Astrocyte (in vitro differentiated cells and primary cell): ENCODE measurements at regions not wholly inside any gene's neighbourhood (a gene's known extent, or its start where the extent isn't known, plus 50 kb on each side); places are given as distances from the start of the nearest gene placed in this dataset.

Source experiments
- DNase-seq: peaks from one replicate; pipeline ENCODE4 v3.0.0-alpha.2; 2010; ENCODE audit warnings: low read depth
- FAIRE-seq: peaks from 2 replicates; lab custom pipeline; 2011; peaks lifted over from hg19 to GRCh38; lab: Jason Lieb, UNC
- H2AFZ ChIP-seq: 2 replicates; pipeline ENCODE4 v1.6.0; 2012; ENCODE audit warnings: low read depth, low read length, inconsistent platforms
- H3K27ac ChIP-seq: 2 replicates; pipeline ENCODE4 v1.5.1; 2011; ENCODE audit warnings: low read depth, low read length, inconsistent platforms
- H3K27me3 ChIP-seq: 2 replicates; pipeline ENCODE4 v1.6.0; 2011; ENCODE audit warnings: low read length, inconsistent platforms; ENCODE audit not compliant: insufficient read depth
- H3K36me3 ChIP-seq: 2 replicates; pipeline ENCODE4 v1.5.1; 2011; ENCODE audit warnings: low read length, inconsistent platforms; ENCODE audit not compliant: insufficient read depth
- H3K4me1 ChIP-seq: 2 replicates; pipeline ENCODE4 v1.5.1; 2011; ENCODE audit warnings: low read length, inconsistent platforms; ENCODE audit not compliant: insufficient read depth
- H3K4me2 ChIP-seq: 2 replicates; pipeline ENCODE4 v1.6.0; 2012; ENCODE audit warnings: low read length, inconsistent platforms
- H3K4me3 ChIP-seq: 2 replicates; pipeline ENCODE4 v1.5.1; 2011; ENCODE audit warnings: low read depth, mild to moderate bottlenecking, low read length, inconsistent platforms; ENCODE audit not compliant: insufficient read depth
- H3K79me2 ChIP-seq: 2 replicates; pipeline ENCODE4 v1.6.0; 2012; ENCODE audit warnings: mild to moderate bottlenecking, low read length, inconsistent platforms; ENCODE audit not compliant: insufficient read depth
- H3K9ac ChIP-seq: 2 replicates; pipeline ENCODE4 v1.6.0; 2012; ENCODE audit warnings: mild to moderate bottlenecking, low read length, inconsistent platforms
- H3K9me3 ChIP-seq: 2 replicates; pipeline ENCODE4 v1.5.1; 2012; ENCODE audit warnings: low read depth, mild to moderate bottlenecking, low read length, inconsistent platforms; ENCODE audit not compliant: insufficient read depth
- H4K20me1 ChIP-seq: 2 replicates; pipeline ENCODE4 v1.6.0; 2012; ENCODE audit warnings: low read length, inconsistent platforms; ENCODE audit not compliant: insufficient read depth
- H3K27ac Mint-ChIP-seq: one replicate; pipeline ENCODE4 v1.8.0; 2021; ENCODE audit warnings: mild to moderate bottlenecking, mixed read lengths; ENCODE audit not compliant: unreplicated experiment
- H3K27me3 Mint-ChIP-seq: one replicate; pipeline ENCODE4 v1.8.0; 2021; ENCODE audit warnings: low read depth, mixed read lengths; ENCODE audit not compliant: unreplicated experiment
- H3K36me3 Mint-ChIP-seq: one replicate; pipeline ENCODE4 v1.8.0; 2021; ENCODE audit warnings: low read depth, mixed read lengths; ENCODE audit not compliant: unreplicated experiment
- H3K4me1 Mint-ChIP-seq: one replicate; pipeline ENCODE4 v1.8.0; 2021; ENCODE audit warnings: low read depth, mixed read lengths; ENCODE audit not compliant: unreplicated experiment
- H3K4me3 Mint-ChIP-seq: one replicate; pipeline ENCODE4 v1.8.0; 2021; ENCODE audit warnings: mild to moderate bottlenecking, moderate library complexity, mixed read lengths; ENCODE audit not compliant: unreplicated experiment
- H3K9me3 Mint-ChIP-seq: one replicate; pipeline ENCODE4 v1.8.0; 2021; ENCODE audit warnings: mild to moderate bottlenecking, mixed read lengths; ENCODE audit not compliant: unreplicated experiment
- CTCF ChIP-seq: IDR thresholded peaks from 2 replicates; pipeline ENCODE4 v1.5.1; 2011; ENCODE audit warnings: low read depth, mild to moderate bottlenecking, inconsistent platforms, low read length, moderate library complexity; ENCODE audit not compliant: insufficient read depth
- EZH2 ChIP-seq: IDR thresholded peaks from 2 replicates; pipeline ENCODE4 v1.6.1; 2012; ENCODE audit warnings: mild to moderate bottlenecking, low read length, inconsistent platforms; ENCODE audit not compliant: insufficient read depth

DNA sequence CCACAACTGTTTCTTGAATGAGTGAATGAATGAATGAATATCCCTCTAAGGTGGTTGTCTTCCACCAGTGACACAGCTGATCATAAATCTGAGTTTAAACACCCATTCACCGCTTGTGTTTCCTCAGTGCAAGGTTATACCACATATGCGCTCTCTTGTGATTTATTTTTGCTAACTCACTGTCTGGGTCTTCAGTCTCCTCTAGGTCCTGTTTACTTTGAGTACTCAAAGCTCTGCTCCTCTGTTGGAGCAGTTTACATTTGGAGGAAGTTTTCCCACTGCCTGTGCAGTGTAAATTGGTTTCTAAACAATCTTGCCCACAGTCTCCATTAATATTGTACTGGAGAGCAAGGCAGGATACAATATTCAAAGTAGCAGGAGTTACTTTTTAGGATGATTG lies 212.6 kb upstream of the JADE1 start:
- no peaks in the 10 kb centered on the region for H3K27me3 Mint-ChIP-seq
- FAIRE-seq: no peak
- no peak overlapping the region for H3K9ac ChIP-seq
- no peaks in the 10 kb centered on the region for H4K20me1 ChIP-seq
- H3K36me3 ChIP-seq: no peaks in the 10 kb centered on the region
- no peak overlapping the region for H3K4me3 ChIP-seq
- no peak overlapping the region for H3K27ac ChIP-seq
- peaks cover 20% of the 10 kb centered on the region for H3K9me3 Mint-ChIP-seq
- H2AFZ ChIP-seq: no peak overlapping the region
- no peaks in the 10 kb centered on the region for H3K79me2 ChIP-seq
- no peak overlapping the region for H3K4me3 Mint-ChIP-seq
- no peak overlapping the region for H3K4me2 ChIP-seq
- H3K27ac Mint-ChIP-seq: no peak overlapping the region
- no peaks in the 10 kb centered on the region for H3K9me3 ChIP-seq
- H3K4me1 ChIP-seq: peaks cover 21% of the 10 kb centered on the region
- peaks cover 7% of the 10 kb centered on the region for H3K36me3 Mint-ChIP-seq
- H3K4me1 Mint-ChIP-seq: peaks cover 27% of the 10 kb centered on the region
- DNase-seq: no peak
- H3K27me3 ChIP-seq: no peaks in the 10 kb centered on the region
- TF ChIP-seq CTCF (no peak), EZH2 (no peak)

DNA sequence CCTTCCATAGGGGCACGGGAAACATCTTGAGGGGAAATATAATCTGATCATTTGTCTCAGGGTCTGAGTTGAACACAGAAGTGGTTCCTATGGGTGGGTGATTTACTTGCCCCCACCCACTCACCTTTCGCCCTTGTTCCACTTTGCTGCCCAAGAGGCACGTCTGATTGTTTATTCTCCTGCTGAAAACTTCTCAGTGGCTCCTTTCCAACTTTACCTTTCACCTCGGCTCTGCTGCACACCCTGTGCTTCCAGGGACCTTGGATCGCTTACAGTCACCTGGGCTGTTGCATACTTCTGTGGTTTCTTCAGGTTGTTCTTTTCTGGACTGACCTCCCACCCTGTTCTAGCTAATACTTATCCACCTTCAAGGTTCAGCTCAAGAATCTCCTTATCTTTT lies 213.4 kb upstream of the JADE1 start:
- H3K9ac ChIP-seq: no peak overlapping the region
- Mint-ChIP-seq H3K4me3 (no peak overlapping the region), H3K27me3 (peaks cover 2% of the 10 kb centered on the region), H3K4me1 (peaks cover 20% of the 10 kb centered on the region), H3K27ac (no peak overlapping the region), H3K9me3 (peaks cover 20% of the 10 kb centered on the region), H3K36me3 (peaks cover 7% of the 10 kb centered on the region)
- DNase-seq: no peak
- no peak overlapping the region for H3K27ac ChIP-seq
- no peak for FAIRE-seq
- peaks cover 13% of the 10 kb centered on the region for H3K4me1 ChIP-seq
- H2AFZ ChIP-seq: no peak overlapping the region
- no peak overlapping the region for H3K4me3 ChIP-seq
- H3K4me2 ChIP-seq: no peak overlapping the region
- H3K36me3 ChIP-seq: no peaks in the 10 kb centered on the region
- no peaks in the 10 kb centered on the region for H3K79me2 ChIP-seq
- H3K27me3 ChIP-seq: no peaks in the 10 kb centered on the region
- H3K9me3 ChIP-seq: no peaks in the 10 kb centered on the region
- TF ChIP-seq CTCF: no peak
- no peak for TF ChIP-seq EZH2
- H4K20me1 ChIP-seq: no peaks in the 10 kb centered on the region

- Histone ChIP-seq H3K79me2 (no peaks in the 10 kb centered on the region), H4K20me1 (no peaks in the 10 kb centered on the region), H3K27me3 (no peaks in the 10 kb centered on the region), H3K27ac (no peak overlapping the region), H3K36me3 (no peaks in the 10 kb centered on the region), H3K4me3 (no peak overlapping the region), H3K9ac (no peak overlapping the region), H2AFZ (no peak overlapping the region), H3K9me3 (no peaks in the 10 kb centered on the region), H3K4me1 (peaks cover 4% of the 10 kb centered on the region), H3K4me2 (no peak overlapping the region)
- H3K27me3 Mint-ChIP-seq: peaks cover 3% of the 10 kb centered on the region
- H3K4me3 Mint-ChIP-seq: no peak overlapping the region
- H3K9me3 Mint-ChIP-seq: peaks cover 16% of the 10 kb centered on the region
- no peak overlapping the region for H3K27ac Mint-ChIP-seq
- FAIRE-seq (no peak), DNase-seq (no peak)
- H3K36me3 Mint-ChIP-seq: peaks cover 7% of the 10 kb centered on the region
- TF ChIP-seq CTCF (no peak), EZH2 (no peak)
- H3K4me1 Mint-ChIP-seq: no peaks in the 10 kb centered on the region
Measured at GRCh38 chr4:128591482-128591881, 218.0 kb upstream of the JADE1 start.
